ENCODE measurements at regions not wholly inside any gene's neighbourhood (a gene's known extent, or its start where the extent isn't known, plus 50 kb on each side); places are given as distances from the start of the nearest gene placed in this dataset.

DNA sequence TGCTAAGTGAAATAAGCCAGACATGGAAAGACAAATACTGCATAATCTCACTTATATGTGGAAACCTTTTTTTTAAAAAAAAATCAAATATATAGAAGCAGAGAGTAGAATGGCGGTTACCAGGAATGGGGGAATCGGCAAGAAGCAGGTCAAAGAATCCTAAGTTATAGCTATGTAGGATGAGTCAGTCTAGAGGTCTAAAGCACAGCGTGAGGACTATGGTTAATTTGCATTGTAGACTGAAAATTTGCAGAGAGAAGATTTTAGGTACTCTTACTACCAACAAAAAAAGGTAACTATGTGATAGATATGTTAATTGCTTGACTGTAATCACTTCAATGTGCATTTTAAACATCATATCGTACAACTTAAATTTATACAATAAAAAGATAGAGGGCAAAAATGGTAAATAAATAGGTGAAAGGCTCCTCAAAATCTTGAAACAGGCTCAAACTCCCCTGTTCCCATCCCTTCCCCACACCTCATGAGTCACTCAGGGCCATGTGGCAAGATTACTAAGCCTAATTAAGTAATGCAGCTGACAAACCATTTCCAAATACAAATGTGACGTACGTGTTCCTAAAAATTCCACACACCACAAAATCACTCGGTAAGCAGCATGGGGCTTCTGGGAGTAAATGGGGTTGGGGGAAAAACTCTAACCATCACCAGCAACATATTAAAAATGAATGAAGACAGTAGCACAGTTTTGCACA is 159.0 kb downstream of the USP12 start:
- Histone ChIP-seq H3K4me1 (ENCODE audit: insufficient read depth, low read length) (no peaks in the 10 kb centered on the region; the same call in 1 of the 2 replicates), H3K18ac (ENCODE audit: insufficient read length, low read depth, low read length) (no peak overlapping the region), H2AK5ac (ENCODE audit: insufficient read length, low read length) (no peak overlapping the region), H4K20me1 (ENCODE audit: control insufficient read depth, insufficient read depth, insufficient read length) (no peaks in the 10 kb centered on the region), H3K79me2 (ENCODE audit: insufficient read depth, low read length) (no peaks in the 10 kb centered on the region), H2AFZ (ENCODE audit: low read length) (no peak overlapping the region), H3K27me3 (ENCODE audit: insufficient read depth, low read length) (no peaks in the 10 kb centered on the region), H3K9ac (ENCODE audit: extremely low read depth, insufficient read length, low read length) (no peak overlapping the region), H3K23me2 (ENCODE audit: insufficient read length, low read depth, low read length, poor library complexity, severe bottlenecking) (no peaks in the 10 kb centered on the region), H4K5ac (ENCODE audit: insufficient read length, low read depth, low read length) (no peak overlapping the region), H3K27ac (ENCODE audit: insufficient read length, low read depth, low read length) (no peak overlapping the region), H3K79me1 (ENCODE audit: insufficient read depth, low read depth, low read length, poor library complexity, severe bottlenecking) (no peaks in the 10 kb centered on the region), H2BK5ac (ENCODE audit: insufficient read length, low read length) (no peak overlapping the region), H4K8ac (replicated peaks; ENCODE audit: insufficient read length, low read depth, low read length) (no peak overlapping the region), H3K56ac (ENCODE audit: insufficient read length, low read depth, low read length) (no peak overlapping the region), H2BK20ac (ENCODE audit: low read depth, low read length, poor library complexity, severe bottlenecking) (no peak overlapping the region), H3K9me3 (ENCODE audit: control insufficient read depth, low read depth, low read length) (no peaks in the 10 kb centered on the region), H3T11ph (ENCODE audit: low read length) (no peak overlapping the region), H3K14ac (ENCODE audit: insufficient read depth, low read length) (no peak overlapping the region), H3K4ac (ENCODE audit: low read depth, low read length) (no peak overlapping the region), H2BK15ac (ENCODE audit: low read depth, low read length) (no peak overlapping the region), H4K91ac (ENCODE audit: insufficient read length, low read depth, low read length) (no peak overlapping the region), H2BK12ac (ENCODE audit: insufficient read length, low read depth, low read length) (no peak overlapping the region), H2BK120ac (ENCODE audit: low read depth, low read length, poor library complexity, severe bottlenecking) (no peak overlapping the region), H3K23ac (ENCODE audit: insufficient read length, low read depth, low read length) (no peak overlapping the region), H3K4me2 (ENCODE audit: insufficient read depth, insufficient read length, low read length) (no peak overlapping the region)
- no peaks in the 10 kb centered on the region for H3K36me3 Mint-ChIP-seq (ENCODE audit: insufficient read depth in 1 of 3, low read depth in 3 of 3)
- H3K27me3 Mint-ChIP-seq (ENCODE audit: low read depth): peaks cover 6% of the 10 kb centered on the region
- no peaks in the 10 kb centered on the region for H3K9me3 Mint-ChIP-seq
- DNase-seq: peak; percentile 3
- peaks cover 7 to 8% of the 10 kb centered on the region in 2 experiments for H3K4me1 Mint-ChIP-seq
- no CpG with 5 or more reads among the region's 7 CpGs for WGBS (ENCODE audit: extremely low coverage, insufficient read length, low lambda C conversion rate)
- no peak overlapping the region for H3K27ac Mint-ChIP-seq
- TF ChIP-seq, protein P1, sequence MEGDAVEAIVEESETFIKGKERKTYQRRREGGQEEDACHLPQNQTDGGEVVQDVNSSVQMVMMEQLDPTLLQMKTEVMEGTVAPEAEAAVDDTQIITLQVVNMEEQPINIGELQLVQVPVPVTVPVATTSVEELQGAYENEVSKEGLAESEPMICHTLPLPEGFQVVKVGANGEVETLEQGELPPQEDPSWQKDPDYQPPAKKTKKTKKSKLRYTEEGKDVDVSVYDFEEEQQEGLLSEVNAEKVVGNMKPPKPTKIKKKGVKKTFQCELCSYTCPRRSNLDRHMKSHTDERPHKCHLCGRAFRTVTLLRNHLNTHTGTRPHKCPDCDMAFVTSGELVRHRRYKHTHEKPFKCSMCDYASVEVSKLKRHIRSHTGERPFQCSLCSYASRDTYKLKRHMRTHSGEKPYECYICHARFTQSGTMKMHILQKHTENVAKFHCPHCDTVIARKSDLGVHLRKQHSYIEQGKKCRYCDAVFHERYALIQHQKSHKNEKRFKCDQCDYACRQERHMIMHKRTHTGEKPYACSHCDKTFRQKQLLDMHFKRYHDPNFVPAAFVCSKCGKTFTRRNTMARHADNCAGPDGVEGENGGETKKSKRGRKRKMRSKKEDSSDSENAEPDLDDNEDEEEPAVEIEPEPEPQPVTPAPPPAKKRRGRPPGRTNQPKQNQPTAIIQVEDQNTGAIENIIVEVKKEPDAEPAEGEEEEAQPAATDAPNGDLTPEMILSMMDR (conservative IDR thresholded peaks at IDR 0.05): no peak
- no peak overlapping the region for H3K4me3 Mint-ChIP-seq
